ENCODE measurements at regions not wholly inside any gene's neighbourhood (a gene's known extent, or its start where the extent isn't known, plus 50 kb on each side); places are given as distances from the start of the nearest gene placed in this dataset.

DNA sequence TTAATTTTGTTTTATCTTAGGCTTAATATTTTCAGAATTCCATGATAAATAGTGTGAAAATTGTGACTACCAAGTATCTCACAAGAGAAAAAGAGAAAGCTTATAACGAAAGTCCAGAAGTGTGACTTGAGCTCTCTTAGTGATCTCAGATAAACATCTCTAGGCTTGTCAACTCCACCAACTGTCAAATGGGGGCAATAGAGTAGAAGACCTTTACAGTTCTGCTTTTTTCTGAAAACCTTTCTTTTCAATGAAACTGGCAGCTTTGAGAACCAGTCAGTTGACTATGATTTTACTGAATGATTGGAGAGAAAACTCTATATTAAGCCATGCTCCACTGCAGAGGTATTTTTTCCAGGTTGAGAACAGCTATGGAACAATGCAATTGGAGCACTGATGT lies 119.2 kb upstream of the TP63 start (continued):
- TF ChIP-seq, protein P1, sequence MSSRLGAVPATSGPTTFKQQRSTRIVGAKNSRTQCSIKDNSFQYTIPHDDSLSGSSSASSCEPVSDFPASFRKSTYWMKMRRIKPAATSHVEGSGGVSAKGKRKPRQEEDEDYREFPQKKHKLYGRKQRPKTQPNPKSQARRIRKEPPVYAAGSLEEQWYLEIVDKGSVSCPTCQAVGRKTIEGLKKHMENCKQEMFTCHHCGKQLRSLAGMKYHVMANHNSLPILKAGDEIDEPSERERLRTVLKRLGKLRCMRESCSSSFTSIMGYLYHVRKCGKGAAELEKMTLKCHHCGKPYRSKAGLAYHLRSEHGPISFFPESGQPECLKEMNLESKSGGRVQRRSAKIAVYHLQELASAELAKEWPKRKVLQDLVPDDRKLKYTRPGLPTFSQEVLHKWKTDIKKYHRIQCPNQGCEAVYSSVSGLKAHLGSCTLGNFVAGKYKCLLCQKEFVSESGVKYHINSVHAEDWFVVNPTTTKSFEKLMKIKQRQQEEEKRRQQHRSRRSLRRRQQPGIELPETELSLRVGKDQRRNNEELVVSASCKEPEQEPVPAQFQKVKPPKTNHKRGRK (CRISPR knock-in tag; IDR thresholded peaks at IDR 0.05; ENCODE audit: borderline replicate concordance) = no peak
- TF ChIP-seq, protein P2, sequence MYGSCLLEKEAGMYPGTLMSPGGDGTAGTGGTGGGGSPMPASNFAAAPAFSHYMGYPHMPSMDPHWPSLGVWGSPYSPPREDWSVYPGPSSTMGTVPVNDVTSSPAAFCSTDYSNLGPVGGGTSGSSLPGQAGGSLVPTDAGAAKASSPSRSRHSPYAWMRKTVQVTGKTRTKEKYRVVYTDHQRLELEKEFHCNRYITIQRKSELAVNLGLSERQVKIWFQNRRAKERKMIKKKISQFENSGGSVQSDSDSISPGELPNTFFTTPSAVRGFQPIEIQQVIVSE (CRISPR knock-in tag; IDR thresholded peaks at IDR 0.05; ENCODE audit: borderline replicate concordance) = no peak

DNA sequence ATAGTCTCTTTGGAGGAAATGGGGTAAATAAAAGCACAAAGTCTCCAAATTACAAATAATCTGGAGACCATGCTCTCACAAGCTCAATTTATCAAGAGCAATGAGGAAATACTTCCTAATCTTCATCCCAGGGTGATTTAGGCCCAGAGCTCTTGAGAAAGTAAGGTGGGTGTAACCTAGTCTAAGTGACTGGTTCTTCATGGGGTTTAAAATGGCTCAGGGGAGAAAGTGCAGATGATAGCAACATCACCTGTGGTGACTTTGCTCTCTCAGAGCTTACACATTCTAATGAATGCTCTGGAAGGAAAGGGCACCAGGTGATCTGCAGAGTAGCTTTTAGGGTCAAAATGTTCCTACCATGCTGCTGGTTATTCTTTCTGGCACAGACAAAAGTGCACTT lies 118.4 kb upstream of the TP63 start:
- ATAC-seq = no peak
- no peak for DNase-seq (ENCODE audit: low spot score)
- ChIA-PET POLR2A (interaction anchor here (0.6 kb wide), 1 partner anchor 44 kb away, joined by 3 read pairs; no protein-coding TSS in a partner anchor), CTCF (no interaction called here)
- H3K9me3 Mint-ChIP-seq = no peaks in the 10 kb centered on the region
- peaks cover 17% of the 10 kb centered on the region for H3K4me1 Mint-ChIP-seq
- H3K4me3 Mint-ChIP-seq = no peak overlapping the region
- TF ChIP-seq GTF2I (CRISPR knock-in tag; conservative IDR thresholded peaks at IDR 0.05) = no peak
- TF ChIP-seq IRF2 (CRISPR knock-in tag; IDR thresholded peaks at IDR 0.05; ENCODE audit: borderline replicate concordance, low read depth) = no peak
- TF ChIP-seq ZNF232 (CRISPR knock-in tag; IDR thresholded peaks at IDR 0.05) = no peak
- TF ChIP-seq, protein P3, sequence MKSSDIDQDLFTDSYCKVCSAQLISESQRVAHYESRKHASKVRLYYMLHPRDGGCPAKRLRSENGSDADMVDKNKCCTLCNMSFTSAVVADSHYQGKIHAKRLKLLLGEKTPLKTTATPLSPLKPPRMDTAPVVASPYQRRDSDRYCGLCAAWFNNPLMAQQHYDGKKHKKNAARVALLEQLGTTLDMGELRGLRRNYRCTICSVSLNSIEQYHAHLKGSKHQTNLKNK (CRISPR knock-in tag; IDR thresholded peaks at IDR 0.05) = no peak
- no peak for TF ChIP-seq ZNF396 (CRISPR knock-in tag; IDR thresholded peaks at IDR 0.05; ENCODE audit: borderline replicate concordance)
- no peak for TF ChIP-seq E2F1 (CRISPR knock-in tag; IDR thresholded peaks at IDR 0.05)
- H3K27ac Mint-ChIP-seq = no peak overlapping the region
- no peaks in the 10 kb centered on the region for H3K36me3 Mint-ChIP-seq
- H3K27me3 Mint-ChIP-seq (ENCODE audit: low read depth) = no peaks in the 10 kb centered on the region

- ATAC-seq = no peak
- Mint-ChIP-seq H3K4me3 (no peak overlapping the region), H3K4me1 (peaks cover 17% of the 10 kb centered on the region), H3K27ac (no peak overlapping the region), H3K9me3 (peaks cover 3% of the 10 kb centered on the region), H3K27me3 (ENCODE audit: low read depth) (no peaks in the 10 kb centered on the region), H3K36me3 (no peaks in the 10 kb centered on the region)
- POLR2A ChIA-PET = interaction anchor here (0.6 kb wide), 1 partner anchor 43 kb away, joined by 3 read pairs; no protein-coding TSS in a partner anchor
- CTCF ChIA-PET = no interaction called here
- TF ChIP-seq ZNF121 (CRISPR knock-in tag; IDR thresholded peaks at IDR 0.05) = no peak
- TF ChIP-seq E2F1 (CRISPR knock-in tag; IDR thresholded peaks at IDR 0.05) = no peak
- no peak for DNase-seq (ENCODE audit: low spot score)
Observed at GRCh38 chr3:189513281-189514117, 117.7 kb upstream of the TP63 start.

- DNase-seq (ENCODE audit: low spot score) = no peak
- H3K4me1 Mint-ChIP-seq = peaks cover 9% of the 10 kb centered on the region
- TF ChIP-seq, protein P4, sequence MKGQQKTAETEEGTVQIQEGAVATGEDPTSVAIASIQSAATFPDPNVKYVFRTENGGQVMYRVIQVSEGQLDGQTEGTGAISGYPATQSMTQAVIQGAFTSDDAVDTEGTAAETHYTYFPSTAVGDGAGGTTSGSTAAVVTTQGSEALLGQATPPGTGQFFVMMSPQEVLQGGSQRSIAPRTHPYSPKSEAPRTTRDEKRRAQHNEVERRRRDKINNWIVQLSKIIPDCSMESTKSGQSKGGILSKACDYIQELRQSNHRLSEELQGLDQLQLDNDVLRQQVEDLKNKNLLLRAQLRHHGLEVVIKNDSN (CRISPR knock-in tag; IDR thresholded peaks at IDR 0.05) = no peak
- TF ChIP-seq AFF4 (CRISPR knock-in tag; IDR thresholded peaks at IDR 0.05; ENCODE audit: borderline replicate concordance) (no peak), NR3C1 (CRISPR knock-in tag; conservative IDR thresholded peaks at IDR 0.05; ENCODE audit: low read depth) (no peak), E2F5 (CRISPR knock-in tag; IDR thresholded peaks at IDR 0.05) (no peak), FOXP4 (CRISPR knock-in tag; IDR thresholded peaks at IDR 0.05) (no peak), ZNF671 (CRISPR knock-in tag; IDR thresholded peaks at IDR 0.05) (no peak)
Observed at GRCh38 chr3:189516039-189516438, 115.2 kb upstream of the TP63 start.

More at GRCh38 chr3:189516039-189516438, 115.2 kb upstream of the TP63 start:
- Mint-ChIP-seq H3K4me3 (no peak overlapping the region), H3K27ac (no peak overlapping the region), H3K27me3 (ENCODE audit: low read depth) (no peaks in the 10 kb centered on the region; the same call in 1 of the 2 replicates), H3K36me3 (peaks cover 2% of the 10 kb centered on the region; the same call in 1 of the 2 replicates), H3K9me3 (peaks cover 15% of the 10 kb centered on the region)
- CTCF ChIA-PET = no interaction called here
- POLR2A ChIA-PET = no interaction called here
- ATAC-seq = no peak

Measured in WTC11 (cell line).